ENCODE measurements at regions not wholly inside any gene's neighbourhood (a gene's known extent, or its start where the extent isn't known, plus 50 kb on each side); places are given as distances from the start of the nearest gene placed in this dataset.
"Not testable (repeated sequence)": the region's sequence is repeated elsewhere in the genome, so short reads cannot be mapped to it uniquely, and the experiment has no call there.

DNA sequence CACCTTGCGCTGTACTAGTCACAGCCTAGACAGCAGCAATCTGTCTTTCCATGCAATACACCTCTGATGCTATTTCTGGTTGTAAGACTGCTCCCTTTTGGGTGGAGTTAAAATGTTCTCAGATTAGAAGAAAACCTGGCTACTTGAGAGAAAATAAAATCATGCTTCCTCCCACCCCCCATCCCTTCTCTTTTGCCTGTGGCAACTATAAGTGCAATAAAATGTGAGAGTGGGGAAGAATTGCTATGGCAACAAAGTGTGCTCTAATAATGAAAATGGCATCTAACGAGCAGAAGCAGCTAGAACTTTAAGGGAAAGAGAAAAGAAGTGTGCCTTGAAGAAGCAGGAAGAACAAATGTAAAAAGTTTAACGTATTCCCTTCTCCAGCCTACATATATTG lies 464.2 kb upstream of the FSHR start:
- in situ Hi-C loops (cut with MboI; ENCODE audit: low pct_ligation_motif_present in 1 of 4, low pct_unique_long_range_greater_than_20kb in 1 of 4, low sequenced_read_pairs in 3 of 4) (no loop called here), intact Hi-C loops (cut with DNase I; ENCODE audit: low total_unique reads) (no loop called here)
- DNase-seq = no peak
- Histone ChIP-seq H3K9me3 (no peaks in the 10 kb centered on the region), H3K36me3 (no peaks in the 10 kb centered on the region), H3K27me3 (no peaks in the 10 kb centered on the region), H3K27ac (no peak overlapping the region), H3K4me1 (no peaks in the 10 kb centered on the region), H3K4me3 (no peak overlapping the region)
- TF ChIP-seq CTCF (IDR thresholded peaks at IDR 0.05) (no peak), POLR2AphosphoS5 (IDR thresholded peaks at IDR 0.05) (no peak), EP300 (IDR thresholded peaks at IDR 0.05; ENCODE audit: low read depth) (no peak), POLR2A (IDR thresholded peaks at IDR 0.05) (no peak)
- WGBS, 2 donors (ENCODE audit: low coverage in 1 of 2) = 51 to 64% methylated on average over 3 of the region's 3 CpGs

DNA sequence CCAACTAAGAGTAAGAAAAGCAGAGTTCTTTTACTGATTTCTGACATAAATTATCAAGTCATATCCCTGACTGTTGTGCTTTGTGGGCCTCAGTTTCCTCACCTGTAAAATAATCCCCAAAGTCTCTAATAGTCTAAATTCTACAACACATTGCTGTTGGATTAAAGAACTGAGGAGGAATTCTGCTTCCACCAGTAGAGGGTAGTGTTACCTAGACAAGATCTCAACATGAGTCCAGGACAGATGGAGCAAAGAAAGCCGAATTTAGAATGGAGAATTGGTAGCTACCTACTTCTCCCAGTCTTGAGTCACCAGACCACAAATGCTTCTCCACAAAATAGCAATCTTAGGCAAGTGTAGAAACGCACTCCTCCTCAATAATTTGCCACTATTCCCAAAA lies 462.5 kb upstream of the FSHR start:
- no peak for DNase-seq
- in situ Hi-C loops (cut with MboI; ENCODE audit: low pct_ligation_motif_present in 1 of 4, low pct_unique_long_range_greater_than_20kb in 1 of 4, low sequenced_read_pairs in 3 of 4) (no loop called here), intact Hi-C loops (cut with DNase I; ENCODE audit: low total_unique reads) (no loop called here)
- no peaks in the 10 kb centered on the region for H3K27me3 ChIP-seq
- no peaks in the 10 kb centered on the region for H3K36me3 ChIP-seq
- WGBS, 2 donors (ENCODE audit: low coverage in 1 of 2) = 21 to 22% methylated on average over 1 to 2 of the region's 2 CpGs
- H3K27ac ChIP-seq = no peak overlapping the region
- H3K9me3 ChIP-seq = no peaks in the 10 kb centered on the region
- TF ChIP-seq CTCF (IDR thresholded peaks at IDR 0.05) (peak in 1 of 5 experiments; percentile 11), POLR2AphosphoS5 (IDR thresholded peaks at IDR 0.05) (no peak)
- H3K4me1 ChIP-seq = no peaks in the 10 kb centered on the region
- H3K4me3 ChIP-seq = no peak overlapping the region

GRCh38 chr2:49611796-49612195 lies 457.5 kb upstream of the FSHR start:
- H3K27me3 ChIP-seq; in situ Hi-C loops (cut with MboI; ENCODE audit: low pct_ligation_motif_present in 1 of 4, low pct_unique_long_range_greater_than_20kb in 1 of 4, low sequenced_read_pairs in 3 of 4): not testable (repeated sequence)

DNA sequence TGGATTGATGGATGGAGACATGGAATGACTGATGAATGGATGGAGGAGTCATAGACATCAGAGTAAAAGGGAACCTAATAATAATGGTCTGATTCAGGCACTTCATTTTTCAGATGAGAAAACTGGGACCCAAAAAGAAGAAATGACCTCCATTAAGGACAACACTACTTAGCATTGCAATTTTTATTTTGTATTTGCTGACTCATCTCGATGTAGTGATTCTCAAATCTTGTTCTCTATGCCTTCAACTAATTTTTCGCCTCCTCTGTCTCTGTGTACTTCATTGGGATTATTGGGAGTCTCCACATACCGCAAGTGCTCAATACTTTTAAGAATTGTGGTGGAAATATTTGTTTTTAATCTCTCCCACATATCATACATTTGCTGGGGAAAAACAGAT lies 446.2 kb upstream of the FSHR start:
- Histone ChIP-seq H3K9me3 (no peaks in the 10 kb centered on the region), H3K27me3 (no peaks in the 10 kb centered on the region), H3K27ac (no peak overlapping the region), H3K4me1 (no peaks in the 10 kb centered on the region), H3K36me3 (no peaks in the 10 kb centered on the region), H3K4me3 (no peak overlapping the region)
- intact Hi-C loops (cut with DNase I; ENCODE audit: low total_unique reads) = no loop called here
- no peak for TF ChIP-seq POLR2A (IDR thresholded peaks at IDR 0.05)
- TF ChIP-seq CTCF (IDR thresholded peaks at IDR 0.05) = no peak
- no peak for TF ChIP-seq EP300 (IDR thresholded peaks at IDR 0.05; ENCODE audit: low read depth)
- no peak for TF ChIP-seq POLR2AphosphoS5 (IDR thresholded peaks at IDR 0.05)
- DNase-seq = no peak
- in situ Hi-C loops (cut with MboI; ENCODE audit: low pct_ligation_motif_present in 1 of 4, low pct_unique_long_range_greater_than_20kb in 1 of 4, low sequenced_read_pairs in 3 of 4) = no loop called here
- 77 to 82% methylated on average over 3 of the region's 3 CpGs for WGBS, 2 donors (ENCODE audit: low coverage in 1 of 2)

More at GRCh38 chr2:49611796-49612195, 457.5 kb upstream of the FSHR start:
- WGBS, 2 donors (ENCODE audit: low coverage in 1 of 2) = 77 to 78% methylated on average over 5 of the region's 5 CpGs
- H3K9me3 ChIP-seq; H3K4me1 ChIP-seq; H3K4me3 ChIP-seq; DNase-seq; H3K27ac ChIP-seq; H3K36me3 ChIP-seq; intact Hi-C loops (cut with DNase I; ENCODE audit: low total_unique reads): not testable (repeated sequence)

DNA sequence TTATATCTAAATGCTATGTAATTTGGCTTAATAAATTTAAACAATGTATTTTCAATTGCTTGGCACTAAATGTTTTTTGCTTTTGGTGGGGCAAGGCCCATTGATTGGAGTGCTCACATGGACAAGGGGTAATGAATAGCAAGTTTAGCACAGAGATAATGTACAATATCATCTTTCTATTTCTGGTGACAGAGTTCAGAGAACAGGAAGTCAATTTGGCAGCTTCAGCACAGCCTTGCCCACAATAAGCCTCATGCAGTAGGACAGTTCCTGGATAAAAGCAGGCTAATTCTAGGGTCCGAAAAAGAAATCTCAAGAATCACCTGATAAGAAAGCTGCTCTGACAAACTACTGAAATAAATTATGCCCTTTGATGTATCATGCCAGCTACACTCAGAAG lies 443.9 kb upstream of the FSHR start:
- H3K4me3 ChIP-seq = no peak overlapping the region
- no peaks in the 10 kb centered on the region for H3K27me3 ChIP-seq
- no peaks in the 10 kb centered on the region for H3K4me1 ChIP-seq
- no peaks in the 10 kb centered on the region for H3K9me3 ChIP-seq
- in situ Hi-C loops (cut with MboI; ENCODE audit: low pct_ligation_motif_present in 1 of 4, low pct_unique_long_range_greater_than_20kb in 1 of 4, low sequenced_read_pairs in 3 of 4) = no loop called here
- intact Hi-C loops (cut with DNase I; ENCODE audit: low total_unique reads) = no loop called here
- no peak for TF ChIP-seq POLR2A (IDR thresholded peaks at IDR 0.05)
- no peak for TF ChIP-seq CTCF (IDR thresholded peaks at IDR 0.05)
- no peak for TF ChIP-seq EP300 (IDR thresholded peaks at IDR 0.05; ENCODE audit: low read depth)
- TF ChIP-seq POLR2AphosphoS5 (IDR thresholded peaks at IDR 0.05) = no peak
- WGBS, 2 donors (ENCODE audit: low coverage in 1 of 2) = 67 to 68% methylated on average over 1 of the region's 1 CpG
- no peak overlapping the region for H3K27ac ChIP-seq
- no peak for DNase-seq
- no peaks in the 10 kb centered on the region for H3K36me3 ChIP-seq

Data from transverse colon (tissue), 4 donors.